ENCODE measurements at regions not wholly inside any gene's neighbourhood (a gene's known extent, or its start where the extent isn't known, plus 50 kb on each side); places are given as distances from the start of the nearest gene placed in this dataset.

DNA sequence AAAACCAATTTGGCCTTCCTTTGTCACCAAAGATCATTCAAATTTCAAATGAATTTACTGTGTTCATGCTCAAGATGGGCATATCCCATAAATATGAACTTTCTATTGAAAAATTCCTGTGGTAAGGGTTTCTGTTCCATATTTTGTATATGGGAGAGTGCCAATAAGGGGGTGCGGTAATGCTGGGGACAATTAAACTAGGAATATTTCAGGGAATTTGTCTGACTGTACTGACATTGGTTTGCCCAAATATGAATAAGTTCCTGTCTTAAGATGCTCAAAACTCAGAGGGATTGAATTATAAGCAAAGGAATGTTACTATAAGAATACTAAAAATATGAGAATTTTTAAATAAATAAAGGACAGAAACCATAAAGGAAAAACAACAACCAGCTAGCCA, 553.0 kb upstream of the MARCKS start:
- no peak overlapping the region for H3K27ac ChIP-seq
- no peaks in the 10 kb centered on the region for H3K36me3 ChIP-seq
- no peak overlapping the region for H3K4me3 ChIP-seq
- H3K9me3 ChIP-seq = no peaks in the 10 kb centered on the region
- ATAC-seq (ENCODE audit: low FRiP score in 2 of 2) (no peak), DNase-seq (no peak)
- TF ChIP-seq POLR2AphosphoS5 (IDR thresholded peaks at IDR 0.05) (no peak), POLR2A (IDR thresholded peaks at IDR 0.05) (no peak), EP300 (IDR thresholded peaks at IDR 0.05) (no peak)
- TF ChIP-seq, protein P1, sequence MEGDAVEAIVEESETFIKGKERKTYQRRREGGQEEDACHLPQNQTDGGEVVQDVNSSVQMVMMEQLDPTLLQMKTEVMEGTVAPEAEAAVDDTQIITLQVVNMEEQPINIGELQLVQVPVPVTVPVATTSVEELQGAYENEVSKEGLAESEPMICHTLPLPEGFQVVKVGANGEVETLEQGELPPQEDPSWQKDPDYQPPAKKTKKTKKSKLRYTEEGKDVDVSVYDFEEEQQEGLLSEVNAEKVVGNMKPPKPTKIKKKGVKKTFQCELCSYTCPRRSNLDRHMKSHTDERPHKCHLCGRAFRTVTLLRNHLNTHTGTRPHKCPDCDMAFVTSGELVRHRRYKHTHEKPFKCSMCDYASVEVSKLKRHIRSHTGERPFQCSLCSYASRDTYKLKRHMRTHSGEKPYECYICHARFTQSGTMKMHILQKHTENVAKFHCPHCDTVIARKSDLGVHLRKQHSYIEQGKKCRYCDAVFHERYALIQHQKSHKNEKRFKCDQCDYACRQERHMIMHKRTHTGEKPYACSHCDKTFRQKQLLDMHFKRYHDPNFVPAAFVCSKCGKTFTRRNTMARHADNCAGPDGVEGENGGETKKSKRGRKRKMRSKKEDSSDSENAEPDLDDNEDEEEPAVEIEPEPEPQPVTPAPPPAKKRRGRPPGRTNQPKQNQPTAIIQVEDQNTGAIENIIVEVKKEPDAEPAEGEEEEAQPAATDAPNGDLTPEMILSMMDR (IDR thresholded peaks at IDR 0.05) = no peak
- WGBS, 2 donors = 91 to 100% methylated on average over 1 of the region's 1 CpG
- no peaks in the 10 kb centered on the region for H3K4me1 ChIP-seq
- no peaks in the 10 kb centered on the region for H3K27me3 ChIP-seq

DNA sequence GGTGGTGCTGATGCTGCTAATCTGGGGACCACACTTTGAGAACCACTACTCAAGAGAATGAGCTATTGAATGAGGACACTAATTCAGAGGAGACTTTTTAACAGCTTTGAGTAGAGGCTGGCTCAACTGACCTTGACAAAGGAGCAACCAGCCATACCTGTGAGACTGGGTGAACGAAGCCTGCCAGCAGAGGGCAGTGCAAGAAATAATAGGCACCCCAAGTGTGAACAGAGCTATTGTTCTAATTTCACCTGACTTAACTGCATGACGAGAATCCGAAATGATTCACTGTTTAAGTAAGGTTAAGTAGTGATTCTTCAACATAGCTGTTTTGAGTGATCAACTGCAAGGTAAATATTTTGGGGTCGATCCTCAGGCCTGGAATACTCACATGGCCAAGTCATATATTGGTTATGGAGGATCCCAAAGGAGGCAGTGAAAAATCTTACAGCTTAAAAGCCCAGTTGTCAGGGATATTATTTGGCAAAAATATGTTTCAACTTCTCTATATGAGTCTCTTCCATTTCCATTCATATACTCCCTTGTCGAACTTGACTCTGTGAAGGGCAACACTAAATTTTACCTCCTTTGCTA, 550.5 kb upstream of the MARCKS start:
- 30 to 38% methylated on average over 5 of the region's 5 CpGs for WGBS, 2 donors
- ATAC-seq (ENCODE audit: low FRiP score in 2 of 2) = peak; percentile 65 to 81
- peak in 1 of 2 donors; percentile 72 for DNase-seq

DNA sequence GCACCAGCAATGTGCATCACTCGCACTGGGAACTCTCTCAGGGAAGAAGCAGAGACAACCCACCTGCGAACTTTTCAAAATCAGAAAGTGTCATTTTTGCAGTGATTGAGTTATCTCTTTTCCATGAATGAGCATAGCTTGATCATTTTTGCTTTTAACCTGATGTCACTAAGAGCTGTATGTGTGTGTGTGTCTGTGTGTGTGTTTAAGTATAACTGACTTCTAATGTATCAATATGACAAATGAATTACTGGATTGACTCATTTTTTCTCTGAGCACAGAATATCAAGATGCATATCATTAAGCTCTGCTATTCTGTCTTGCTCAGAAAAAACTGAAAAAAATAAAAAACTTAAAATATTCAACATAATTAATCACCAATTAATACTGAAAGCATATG, 548.9 kb upstream of the MARCKS start:
- H3K4me1 ChIP-seq = no peaks in the 10 kb centered on the region
- no peak overlapping the region for H3K4me3 ChIP-seq

More for the DNA sequence above, 550.5 kb upstream of the MARCKS start:
- Histone ChIP-seq H3K4me3 (no peak overlapping the region), H3K4me1 (no peaks in the 10 kb centered on the region), H3K27me3 (no peaks in the 10 kb centered on the region), H3K9me3 (no peaks in the 10 kb centered on the region), H3K27ac (no peak overlapping the region), H3K36me3 (no peaks in the 10 kb centered on the region)
- TF ChIP-seq POLR2A (IDR thresholded peaks at IDR 0.05) (no peak), EP300 (IDR thresholded peaks at IDR 0.05) (no peak), POLR2AphosphoS5 (IDR thresholded peaks at IDR 0.05) (no peak)
- TF ChIP-seq, protein P1 (IDR thresholded peaks at IDR 0.05) = peak; percentile 47 to 75 (median 66)

DNA sequence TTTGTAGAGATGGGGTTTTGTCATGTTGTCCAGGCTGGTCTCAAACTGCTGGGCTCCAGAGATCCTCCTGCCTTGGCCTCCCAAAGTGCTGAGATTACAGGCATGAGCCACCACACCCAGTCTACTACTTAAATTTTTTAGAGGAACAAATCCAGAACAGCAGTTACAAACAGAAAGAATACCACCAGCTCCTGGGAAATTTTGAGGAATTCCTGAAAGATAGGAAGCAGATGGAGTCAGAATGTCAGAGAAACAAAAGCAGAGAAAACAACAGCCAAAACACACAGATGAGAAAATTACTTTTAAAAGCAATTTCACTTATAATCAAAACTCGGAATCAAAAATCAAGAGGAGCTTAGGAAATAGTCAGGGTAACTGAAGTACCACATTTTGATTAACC, 543.3 kb upstream of the MARCKS start:
- no peak overlapping the region for H3K4me3 ChIP-seq
- no peak for DNase-seq

More for the DNA sequence above, 548.9 kb upstream of the MARCKS start:
- whole genome bisulfite sequencing, 2 donors = 89 to 91% methylated on average over 2 of the region's 2 CpGs
- ATAC-seq (ENCODE audit: low FRiP score in 2 of 2) = no peak
- TF ChIP-seq, protein P1 (IDR thresholded peaks at IDR 0.05) = no peak
- no peak for TF ChIP-seq POLR2AphosphoS5 (IDR thresholded peaks at IDR 0.05)
- DNase-seq = no peak
- no peaks in the 10 kb centered on the region for H3K27me3 ChIP-seq
- no peaks in the 10 kb centered on the region for H3K36me3 ChIP-seq
- H3K27ac ChIP-seq = no peak overlapping the region
- no peaks in the 10 kb centered on the region for H3K9me3 ChIP-seq

More for the DNA sequence above, 543.3 kb upstream of the MARCKS start:
- no peak for ATAC-seq (ENCODE audit: low FRiP score in 2 of 2)
- TF ChIP-seq POLR2AphosphoS5 (IDR thresholded peaks at IDR 0.05) = no peak
- TF ChIP-seq EP300 (IDR thresholded peaks at IDR 0.05) = no peak
- no peak for TF ChIP-seq POLR2A (IDR thresholded peaks at IDR 0.05)
- TF ChIP-seq, protein P1 (IDR thresholded peaks at IDR 0.05) = no peak
- Histone ChIP-seq H3K4me1 (no peaks in the 10 kb centered on the region), H3K27ac (no peak overlapping the region), H3K27me3 (no peaks in the 10 kb centered on the region), H3K9me3 (no peaks in the 10 kb centered on the region), H3K36me3 (no peaks in the 10 kb centered on the region)
- 67 to 77% methylated on average over 1 of the region's 1 CpG for WGBS, 2 donors
